ENCODE measurements at regions not wholly inside any gene's neighbourhood (a gene's known extent, or its start where the extent isn't known, plus 50 kb on each side); places are given as distances from the start of the nearest gene placed in this dataset.
"Not testable (repeated sequence)": the region's sequence is repeated elsewhere in the genome, so short reads cannot be mapped to it uniquely, and the experiment has no call there.

DNA sequence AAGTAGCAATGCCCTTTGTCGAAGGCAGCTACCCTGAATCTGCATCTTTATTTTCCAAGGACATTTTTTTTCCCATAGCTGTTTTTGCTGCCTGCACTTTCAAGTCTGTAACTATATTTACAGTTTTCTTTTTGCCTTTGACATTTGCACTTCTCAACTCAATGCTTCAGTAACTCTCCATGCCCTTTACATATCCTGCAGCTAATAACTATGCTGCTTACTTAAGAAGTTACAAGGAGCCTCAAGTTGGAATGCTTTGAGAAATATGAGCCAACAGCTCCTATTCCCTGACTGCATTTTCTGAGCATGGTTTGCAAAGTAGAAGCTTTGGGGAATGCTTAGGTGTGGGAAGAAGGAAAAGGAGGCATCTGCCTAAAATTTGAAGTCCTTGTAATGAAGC is 194.8 kb upstream of the TRPC7 start:
- WGBS: 74% methylated on average over 1 of the region's 1 CpG
- Histone ChIP-seq H3K4me3 (no peak overlapping the region), H3K9me3 (no peaks in the 10 kb centered on the region), H3K4me1 (replicated peaks) (no peaks in the 10 kb centered on the region), H3K36me3 (no peaks in the 10 kb centered on the region), H3K27ac (no peak overlapping the region), H3K27me3 (replicated peaks; ENCODE audit: insufficient read depth) (no peaks in the 10 kb centered on the region)
- TF ChIP-seq POLR2AphosphoS5 (IDR thresholded peaks at IDR 0.05): no peak
- no peak for TF ChIP-seq POLR2A (IDR thresholded peaks at IDR 0.05)
- TF ChIP-seq, protein P1, sequence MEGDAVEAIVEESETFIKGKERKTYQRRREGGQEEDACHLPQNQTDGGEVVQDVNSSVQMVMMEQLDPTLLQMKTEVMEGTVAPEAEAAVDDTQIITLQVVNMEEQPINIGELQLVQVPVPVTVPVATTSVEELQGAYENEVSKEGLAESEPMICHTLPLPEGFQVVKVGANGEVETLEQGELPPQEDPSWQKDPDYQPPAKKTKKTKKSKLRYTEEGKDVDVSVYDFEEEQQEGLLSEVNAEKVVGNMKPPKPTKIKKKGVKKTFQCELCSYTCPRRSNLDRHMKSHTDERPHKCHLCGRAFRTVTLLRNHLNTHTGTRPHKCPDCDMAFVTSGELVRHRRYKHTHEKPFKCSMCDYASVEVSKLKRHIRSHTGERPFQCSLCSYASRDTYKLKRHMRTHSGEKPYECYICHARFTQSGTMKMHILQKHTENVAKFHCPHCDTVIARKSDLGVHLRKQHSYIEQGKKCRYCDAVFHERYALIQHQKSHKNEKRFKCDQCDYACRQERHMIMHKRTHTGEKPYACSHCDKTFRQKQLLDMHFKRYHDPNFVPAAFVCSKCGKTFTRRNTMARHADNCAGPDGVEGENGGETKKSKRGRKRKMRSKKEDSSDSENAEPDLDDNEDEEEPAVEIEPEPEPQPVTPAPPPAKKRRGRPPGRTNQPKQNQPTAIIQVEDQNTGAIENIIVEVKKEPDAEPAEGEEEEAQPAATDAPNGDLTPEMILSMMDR (IDR thresholded peaks at IDR 0.05): no peak
- intact Hi-C loops (cut with DNase I): no loop called here
- DNase-seq (ENCODE audit: low spot score): no peak

DNA sequence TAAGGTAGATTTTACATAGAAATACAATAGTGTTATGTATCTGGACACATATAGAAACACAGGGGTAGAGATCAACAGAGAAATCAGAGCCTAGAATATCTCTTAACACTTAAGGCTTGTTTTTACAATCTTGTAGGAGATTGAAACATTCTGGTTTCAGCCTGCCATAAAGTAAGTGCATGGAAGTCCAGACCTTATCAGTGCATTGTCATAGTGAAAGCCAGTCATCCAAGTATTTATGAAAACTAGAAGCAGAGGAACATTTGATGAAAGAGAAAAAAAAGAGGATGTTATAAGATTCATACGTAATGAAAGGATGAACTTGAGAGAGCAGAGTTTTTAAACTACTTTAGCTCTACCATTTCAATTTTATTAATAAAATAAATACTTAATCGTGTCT is 194.3 kb upstream of the TRPC7 start:
- H3K36me3 ChIP-seq: no peaks in the 10 kb centered on the region
- TF ChIP-seq POLR2AphosphoS5 (IDR thresholded peaks at IDR 0.05): no peak
- TF ChIP-seq, protein P1 (IDR thresholded peaks at IDR 0.05): no peak
- no peak for TF ChIP-seq POLR2A (IDR thresholded peaks at IDR 0.05)
- DNase-seq (ENCODE audit: low spot score): no peak
- no peaks in the 10 kb centered on the region for H3K27me3 ChIP-seq (replicated peaks; ENCODE audit: insufficient read depth)
- H3K27ac ChIP-seq: no peak overlapping the region
- no peak overlapping the region for H3K4me3 ChIP-seq
- H3K9me3 ChIP-seq: no peaks in the 10 kb centered on the region
- no peaks in the 10 kb centered on the region for H3K4me1 ChIP-seq (replicated peaks)
- WGBS: 70% methylated on average over 2 of the region's 2 CpGs
- intact Hi-C loops (cut with DNase I): no loop called here

DNA sequence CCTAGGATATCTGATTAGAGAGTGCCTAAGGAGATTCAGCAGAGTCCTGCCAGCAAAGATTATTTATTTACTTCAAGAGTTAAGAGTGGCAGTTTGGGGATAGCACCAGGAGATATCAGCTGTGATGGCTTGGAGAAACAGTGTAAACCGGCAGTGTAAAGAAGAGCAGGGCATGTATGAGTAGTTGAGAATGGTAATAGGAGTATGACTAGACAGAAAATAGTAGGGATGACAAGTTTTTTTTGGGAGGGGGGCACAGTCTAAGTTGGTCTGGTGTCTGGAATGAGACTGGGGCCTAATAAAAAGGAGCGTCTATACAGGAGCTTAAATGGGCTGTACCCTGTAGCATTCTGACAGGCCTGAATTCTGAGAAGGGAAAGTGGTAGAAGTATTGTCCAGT is 181.8 kb upstream of the TRPC7 start:
- H3K27me3 ChIP-seq (replicated peaks; ENCODE audit: insufficient read depth); H3K27ac ChIP-seq; DNase-seq (ENCODE audit: low spot score); intact Hi-C loops (cut with DNase I); H3K4me1 ChIP-seq (replicated peaks); H3K36me3 ChIP-seq; H3K4me3 ChIP-seq; H3K9me3 ChIP-seq: not testable (repeated sequence)
- WGBS: 69% methylated on average over 2 of the region's 2 CpGs

DNA sequence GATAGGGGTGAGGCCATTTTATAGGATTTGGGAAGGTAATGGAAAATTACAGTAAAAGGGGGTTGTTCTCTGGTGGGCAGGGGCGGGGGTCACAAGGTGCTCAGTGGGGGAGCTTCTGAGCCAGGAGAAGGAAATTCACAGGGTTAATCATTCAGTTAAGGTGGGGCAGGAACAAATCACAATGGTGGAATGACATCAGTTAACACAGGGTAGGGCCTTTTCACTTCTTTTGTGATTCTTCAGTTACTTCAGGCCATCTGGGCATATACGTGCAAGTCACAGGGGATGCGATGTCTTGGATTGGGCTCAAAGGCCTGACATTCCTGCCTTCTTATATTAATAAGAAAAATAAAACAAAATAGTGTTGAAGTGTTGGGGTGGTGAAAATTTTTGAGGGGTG is 181.1 kb upstream of the TRPC7 start:
- H3K36me3 ChIP-seq; intact Hi-C loops (cut with DNase I); H3K27ac ChIP-seq; H3K27me3 ChIP-seq (replicated peaks; ENCODE audit: insufficient read depth); H3K9me3 ChIP-seq; H3K4me1 ChIP-seq (replicated peaks); H3K4me3 ChIP-seq; DNase-seq (ENCODE audit: low spot score): not testable (repeated sequence)
- 87% methylated on average over 3 of the region's 3 CpGs for WGBS

DNA sequence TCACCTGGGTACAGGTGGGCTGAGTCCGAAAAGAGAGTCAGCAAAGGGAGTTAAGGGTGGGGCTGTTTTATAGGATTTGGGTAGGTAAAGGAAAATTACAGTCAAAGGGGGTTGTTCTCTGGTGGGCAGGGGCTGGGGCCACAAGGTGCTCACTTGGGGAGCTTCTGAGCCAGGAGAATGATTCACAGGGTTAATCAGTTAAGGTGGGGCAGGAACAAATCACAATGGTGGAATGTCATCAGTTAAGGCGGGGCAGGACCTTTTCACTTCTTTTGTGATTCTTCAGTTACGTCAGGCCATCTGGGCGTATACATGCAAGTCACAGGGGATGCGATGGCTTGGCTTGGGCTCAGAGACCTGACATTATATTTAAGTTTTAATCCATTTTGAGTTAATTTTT is 179.7 kb upstream of the TRPC7 start:
- intact Hi-C loops (cut with DNase I); DNase-seq (ENCODE audit: low spot score): not testable (repeated sequence)

DNA sequence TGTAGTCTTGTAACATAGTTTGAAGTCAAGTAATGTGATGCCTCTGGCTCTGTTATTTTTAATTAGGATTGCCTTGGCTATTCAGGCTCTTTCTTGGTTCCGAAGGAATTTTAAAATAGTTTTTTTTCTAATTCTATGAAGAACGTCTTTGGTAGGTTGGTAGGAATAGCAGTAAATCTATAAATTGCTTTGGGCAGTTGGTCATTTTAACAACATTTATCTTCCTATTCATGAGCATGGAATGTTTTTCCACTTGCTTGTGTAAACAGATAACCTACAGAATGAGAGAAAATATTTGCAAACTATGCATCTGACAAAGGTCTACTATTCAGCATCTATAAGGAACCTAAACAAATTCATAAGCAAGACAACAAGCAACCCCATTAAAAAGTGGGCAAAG is 173.2 kb upstream of the TRPC7 start:
- Histone ChIP-seq H3K4me1 (replicated peaks) (no peaks in the 10 kb centered on the region), H3K36me3 (no peaks in the 10 kb centered on the region), H3K4me3 (no peak overlapping the region), H3K27me3 (replicated peaks; ENCODE audit: insufficient read depth) (no peaks in the 10 kb centered on the region), H3K9me3 (no peaks in the 10 kb centered on the region), H3K27ac (no peak overlapping the region)
- intact Hi-C loops (cut with DNase I): no loop called here
- no peak for TF ChIP-seq POLR2AphosphoS5 (IDR thresholded peaks at IDR 0.05)
- TF ChIP-seq, protein P1 (IDR thresholded peaks at IDR 0.05): no peak
- TF ChIP-seq POLR2A (IDR thresholded peaks at IDR 0.05): no peak
- WGBS: 79% methylated on average over 2 of the region's 2 CpGs
- no peak for DNase-seq (ENCODE audit: low spot score)

More for the DNA sequence above, 179.7 kb upstream of the TRPC7 start:
- not testable (repeated sequence) for H3K27me3 ChIP-seq (replicated peaks; ENCODE audit: insufficient read depth); H3K4me3 ChIP-seq; H3K4me1 ChIP-seq (replicated peaks); H3K36me3 ChIP-seq; H3K27ac ChIP-seq; H3K9me3 ChIP-seq
- WGBS: 83% methylated on average over 5 of the region's 5 CpGs

DNA sequence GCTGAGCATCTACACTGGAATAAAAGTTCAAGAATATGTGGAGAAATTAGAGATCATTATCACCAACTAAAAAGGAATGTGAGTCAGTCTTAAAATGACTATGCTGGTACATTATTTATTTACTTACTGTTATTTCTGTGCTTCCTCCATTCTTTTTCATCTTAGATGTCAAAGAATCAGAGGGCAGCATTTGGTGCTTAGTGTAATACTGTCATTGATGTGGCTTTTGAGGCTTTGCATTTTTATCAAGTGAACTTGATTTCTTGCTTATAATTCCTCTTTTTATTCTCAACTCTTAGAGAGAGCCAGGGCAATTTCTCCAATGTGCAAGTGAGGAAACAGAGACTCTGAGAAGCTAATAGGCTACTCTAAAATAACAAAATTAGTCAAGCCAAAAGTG is 163.7 kb upstream of the TRPC7 start:
- no peak overlapping the region for H3K27ac ChIP-seq
- TF ChIP-seq, protein P1 (IDR thresholded peaks at IDR 0.05): no peak
- TF ChIP-seq POLR2A (IDR thresholded peaks at IDR 0.05): no peak
- TF ChIP-seq POLR2AphosphoS5 (IDR thresholded peaks at IDR 0.05): no peak
- DNase-seq (ENCODE audit: low spot score): no peak
- H3K9me3 ChIP-seq: no peaks in the 10 kb centered on the region
- no peaks in the 10 kb centered on the region for H3K36me3 ChIP-seq
- H3K27me3 ChIP-seq (replicated peaks; ENCODE audit: insufficient read depth): no peaks in the 10 kb centered on the region
- no peak overlapping the region for H3K4me3 ChIP-seq
- no peaks in the 10 kb centered on the region for H3K4me1 ChIP-seq (replicated peaks)
- intact Hi-C loops (cut with DNase I): no loop called here

Data from prostate gland (tissue), 2 donors.